DMS79 treated with DMSO at 0.1 percent for 48 hours (cell line): ENCODE measurements at regions not wholly inside any gene's neighbourhood (a gene's known extent, or its start where the extent isn't known, plus 50 kb on each side); places are given as distances from the start of the nearest gene placed in this dataset.
"Not testable (repeated sequence)": the region's sequence is repeated elsewhere in the genome, so short reads cannot be mapped to it uniquely, and the experiment has no call there.

Experiments
- DNase-seq: peaks from one replicate; lab custom pipeline; 2025; lab: John Stamatoyannopoulos, UW

DNA sequence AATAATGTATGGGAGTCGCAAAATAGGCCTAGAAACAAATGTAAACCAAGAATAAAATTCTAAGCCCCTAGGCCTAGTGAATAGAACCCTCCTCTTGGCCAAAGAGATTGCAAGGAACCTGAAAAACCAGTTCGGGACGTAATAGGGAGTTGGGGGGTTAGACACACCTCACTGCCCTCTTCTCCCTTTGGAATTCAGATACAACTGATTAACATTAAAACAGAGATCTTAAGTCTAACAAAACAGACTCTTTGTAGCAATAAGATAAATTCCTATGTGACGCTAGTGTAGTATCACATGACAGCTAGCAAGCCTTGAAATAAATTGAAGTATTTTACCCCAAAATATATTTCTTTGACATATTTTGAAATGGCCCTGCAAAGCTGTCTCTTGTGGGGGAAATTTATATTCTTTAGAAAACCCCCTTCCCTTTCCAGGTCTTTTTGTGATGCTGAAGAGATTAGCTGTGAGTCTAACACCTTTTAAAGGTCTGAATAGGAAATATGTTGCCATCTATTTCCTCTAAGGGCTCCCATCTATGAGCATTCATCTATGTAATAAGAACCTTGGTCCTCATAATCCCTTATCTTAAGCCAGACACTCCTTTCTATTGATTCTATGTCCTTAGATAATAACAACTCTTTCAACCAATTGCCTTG, 623.4 kb upstream of the NRG3 start:
- DNase-seq = no peak

GRCh38 chr10:81264991-81265390, 610.0 kb upstream of the NRG3 start:
- DNase-seq = not testable (repeated sequence)

DNA sequence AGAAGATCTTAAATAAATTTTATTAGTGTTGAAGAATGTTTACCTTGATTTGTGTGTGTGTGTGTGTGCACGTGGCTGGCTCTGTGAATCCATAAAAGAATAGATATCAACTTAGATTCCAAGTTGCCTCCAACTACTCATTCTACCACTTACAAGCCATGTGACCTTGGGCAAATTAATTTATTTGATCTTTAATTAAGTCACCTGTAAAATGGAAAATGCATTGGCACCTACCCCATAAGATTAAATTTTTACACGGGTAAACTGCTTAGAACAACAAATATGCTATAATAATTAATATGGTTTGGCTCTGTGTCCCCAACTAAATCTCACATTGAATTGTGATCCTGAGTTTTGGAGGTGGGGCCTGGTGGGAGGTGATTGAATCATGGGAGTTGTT, 604.9 kb upstream of the NRG3 start:
- DNase-seq = no peak

- no peak for DNase-seq
Measured at GRCh38 chr10:81280497-81281479, 594.2 kb upstream of the NRG3 start.

DNA sequence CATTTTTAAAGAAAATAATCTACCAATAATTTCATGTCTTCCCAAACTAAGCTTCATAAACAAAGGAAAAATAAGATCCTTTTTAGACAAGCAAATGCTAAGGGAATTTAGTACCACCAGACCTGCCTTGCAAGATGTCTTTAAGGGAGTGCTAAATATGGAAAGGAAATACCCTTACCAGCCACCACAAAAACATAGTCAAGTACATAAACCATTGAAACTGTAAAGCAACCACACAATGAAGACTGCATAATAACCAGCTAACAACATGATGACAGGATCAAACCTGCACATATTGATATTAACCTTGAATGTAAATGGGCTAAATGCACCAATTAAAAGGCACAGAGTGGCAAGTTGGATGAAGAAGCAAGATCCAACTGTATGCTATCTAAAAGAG, 586.5 kb upstream of the NRG3 start:
- DNase-seq = no peak

DNA sequence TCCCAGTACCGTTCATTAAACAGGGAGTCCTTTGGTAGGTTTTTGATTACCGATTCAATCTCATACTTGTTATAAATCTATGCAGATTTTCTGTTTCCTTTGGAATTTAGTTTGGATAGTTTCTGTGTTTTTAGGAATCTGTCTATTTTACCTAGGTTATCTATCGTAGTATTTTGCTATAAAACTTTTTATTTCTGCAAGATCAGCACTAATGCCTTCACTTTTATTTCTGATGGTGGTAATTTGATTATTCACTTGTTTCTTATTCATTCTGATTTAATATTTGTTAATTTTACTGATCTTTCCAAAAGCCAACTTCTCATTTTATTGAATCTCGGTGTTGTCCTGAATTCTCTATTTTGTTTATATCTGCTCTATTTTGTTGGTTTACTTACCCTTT, 577.7 kb upstream of the NRG3 start:
- no peak for DNase-seq

DNA sequence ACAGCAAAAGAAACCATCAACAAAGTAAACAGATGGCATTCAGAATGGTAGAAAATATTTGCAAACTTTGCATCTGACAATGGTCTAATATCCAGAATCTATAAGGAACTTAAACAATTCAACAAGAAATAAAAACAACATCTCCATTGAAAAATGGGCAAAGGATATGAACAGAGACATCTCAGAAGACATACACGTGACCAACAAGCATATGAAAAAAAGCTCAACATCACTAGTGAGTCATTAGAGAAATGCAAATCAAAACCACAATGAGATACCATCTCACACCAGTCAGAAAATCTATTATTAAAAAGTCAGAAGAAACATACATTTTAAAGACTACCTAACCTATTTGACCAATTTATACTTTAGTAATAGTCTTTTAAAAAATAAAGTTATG, 571.3 kb upstream of the NRG3 start:
- DNase-seq = no peak

DNA sequence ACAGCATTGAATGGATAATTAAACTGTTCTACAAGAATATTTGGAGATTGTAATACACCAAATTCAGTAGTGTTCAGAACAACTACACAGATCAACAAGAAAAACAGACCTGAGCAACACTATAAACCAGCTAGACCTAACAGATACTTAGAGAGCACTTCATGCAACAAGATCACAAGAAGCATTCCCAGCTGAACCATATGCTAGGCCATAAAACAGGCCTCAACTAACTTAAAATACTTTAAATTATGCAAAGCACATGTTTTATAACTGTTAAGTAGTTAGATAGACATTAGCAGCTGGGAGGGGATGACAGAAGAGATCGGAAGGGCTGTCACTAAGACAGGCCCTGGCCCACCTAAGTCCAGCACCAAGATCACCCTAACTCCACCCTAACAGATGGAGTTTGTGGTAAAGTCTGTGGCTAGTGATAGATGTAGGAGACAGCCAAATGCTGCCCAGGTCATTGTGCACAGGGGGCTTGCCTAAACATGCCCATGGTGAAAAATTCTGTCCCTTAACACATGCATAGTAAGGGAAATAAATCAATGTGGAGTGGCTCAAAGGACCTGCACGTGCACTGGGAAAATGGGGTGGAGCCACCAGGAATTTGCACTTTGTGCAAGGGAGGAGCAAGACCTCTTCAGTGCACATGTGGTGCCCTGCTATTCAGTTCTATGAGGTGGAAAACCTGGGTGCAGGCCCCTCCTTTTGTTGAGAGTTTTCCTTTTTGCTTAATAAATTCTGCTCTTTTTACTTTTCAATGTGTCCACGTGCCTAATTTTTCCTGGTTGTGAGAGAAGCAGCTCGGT, 567.8 kb upstream of the NRG3 start:
- no peak for DNase-seq

GRCh38 chr10:81309041-81309552, 565.9 kb upstream of the NRG3 start:
- no peak for DNase-seq

GRCh38 chr10:81314471-81314870, 560.5 kb upstream of the NRG3 start:
- DNase-seq = no peak

- no peak for DNase-seq
Measured at GRCh38 chr10:81315026-81315425, 560.0 kb upstream of the NRG3 start.

- DNase-seq = no peak
Measured at GRCh38 chr10:81348003-81348402, 527.0 kb upstream of the NRG3 start.

- no peak for DNase-seq
Measured at GRCh38 chr10:81367132-81367531, 507.9 kb upstream of the NRG3 start.

GRCh38 chr10:81386817-81387216, 488.2 kb upstream of the NRG3 start:
- DNase-seq = no peak

DNA sequence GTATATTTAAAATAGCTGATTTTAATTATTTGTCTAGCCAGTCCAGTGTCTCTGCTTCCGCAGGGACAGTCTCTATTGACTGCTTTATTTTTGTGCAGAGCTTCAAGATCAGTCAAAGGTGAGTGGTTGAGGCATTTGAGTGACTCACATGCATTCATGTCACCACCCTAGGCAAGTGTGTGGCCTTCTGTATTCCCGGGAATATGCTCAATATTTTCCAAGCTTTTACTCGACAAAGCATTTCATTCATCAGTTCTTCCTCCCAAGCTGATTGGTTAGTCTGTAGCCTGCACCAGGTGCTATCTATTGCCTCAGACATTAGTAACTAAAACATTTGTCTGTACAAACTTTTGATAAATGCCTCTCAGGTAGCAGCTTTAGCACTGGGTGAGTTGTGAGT, 471.5 kb upstream of the NRG3 start:
- no peak for DNase-seq

DNA sequence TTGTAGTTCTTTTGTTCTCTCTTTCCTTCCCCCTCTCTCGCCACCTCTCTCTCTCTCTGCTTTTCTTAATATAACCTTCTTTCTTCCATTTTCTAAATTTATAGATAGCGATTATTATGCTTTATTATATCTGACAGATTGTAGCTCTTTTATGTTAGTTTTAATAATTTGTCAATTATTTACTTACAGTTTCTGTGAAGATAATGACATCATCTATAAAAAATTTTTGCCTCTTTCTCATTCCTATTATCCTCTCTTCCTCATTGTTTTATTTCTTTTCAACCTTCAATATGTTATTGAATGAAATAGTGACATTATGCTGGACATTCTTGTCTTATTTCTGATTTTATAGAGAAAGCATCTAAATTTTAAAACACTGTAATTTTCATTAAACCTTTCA, 469.6 kb upstream of the NRG3 start:
- no peak for DNase-seq

DNA sequence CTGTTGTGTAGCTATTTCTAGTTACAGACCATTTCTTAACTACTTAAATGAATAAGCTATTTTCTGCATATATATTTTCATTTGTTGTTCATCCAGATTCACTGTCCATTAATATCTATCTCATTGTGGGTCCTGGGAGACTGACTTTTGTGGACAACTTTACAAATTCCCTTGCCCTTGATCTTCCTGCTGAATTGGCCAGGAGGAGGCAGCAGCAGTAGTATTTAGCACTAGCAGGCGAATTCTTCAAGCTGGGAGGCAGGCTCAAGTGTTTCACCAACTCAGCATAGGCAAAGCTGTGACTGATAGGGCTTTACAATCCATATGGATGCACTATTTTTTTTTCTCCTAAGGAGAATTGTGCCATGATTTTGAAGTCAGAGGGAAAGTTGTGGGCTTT, 461.0 kb upstream of the NRG3 start:
- DNase-seq = no peak

DNA sequence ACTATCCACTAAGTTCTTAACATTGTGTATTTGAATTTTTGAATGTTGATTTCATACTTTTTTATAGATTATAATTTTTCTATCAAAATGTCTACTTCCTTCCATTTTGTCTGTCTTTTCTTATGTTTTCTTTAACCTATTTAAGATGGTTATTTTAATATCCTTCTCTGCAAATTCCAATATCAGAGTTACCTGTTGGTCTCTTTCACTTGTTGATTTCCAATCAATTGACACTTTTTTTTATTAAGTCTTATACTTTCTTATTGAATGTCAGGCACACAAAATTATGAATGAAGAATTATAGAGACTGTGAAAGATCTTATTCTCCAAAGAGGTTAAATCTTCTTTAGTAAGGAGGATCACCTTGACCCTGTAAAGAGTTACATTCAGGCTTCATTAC, 448.3 kb upstream of the NRG3 start:
- DNase-seq = no peak

DNA sequence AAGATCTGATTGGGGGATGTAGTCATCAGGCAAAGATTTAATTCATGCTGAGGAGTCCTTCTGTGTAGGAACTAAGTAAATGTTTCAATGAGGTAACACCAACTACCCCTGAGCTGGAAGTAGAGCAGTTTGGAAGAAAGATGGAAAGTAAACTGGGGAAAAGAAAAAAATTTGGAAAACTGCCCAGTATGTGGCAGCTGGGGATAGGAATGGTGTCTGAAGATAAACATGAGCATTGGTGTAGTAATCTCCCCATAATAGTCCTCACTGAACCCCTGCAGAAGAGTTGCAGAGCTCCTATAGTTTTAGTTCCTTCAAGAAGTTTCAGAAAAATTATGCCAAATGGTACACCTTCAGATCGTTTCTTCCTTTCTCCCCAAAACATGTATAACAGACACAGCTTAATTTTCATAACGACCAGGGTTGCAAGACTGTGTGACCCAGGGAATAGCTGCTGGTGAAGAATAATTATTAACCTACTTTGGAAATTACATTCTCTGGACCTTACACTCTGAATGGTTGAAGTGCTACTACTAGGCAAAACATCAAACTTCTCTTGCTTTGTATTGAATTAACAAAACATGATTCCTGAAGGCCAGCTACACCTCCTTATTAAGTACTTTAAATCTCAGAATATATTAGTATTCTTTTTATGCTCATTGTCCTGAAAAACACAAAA, 446.4 kb upstream of the NRG3 start:
- no peak for DNase-seq

GRCh38 chr10:81439445-81439844, 435.5 kb upstream of the NRG3 start:
- no peak for DNase-seq

- not testable (repeated sequence) for DNase-seq
Measured at GRCh38 chr10:81441624-81442023, 433.4 kb upstream of the NRG3 start.
